Thymus (tissue), 11 donors: ENCODE measurements at regions not wholly inside any gene's neighbourhood (a gene's known extent, or its start where the extent isn't known, plus 50 kb on each side); places are given as distances from the start of the nearest gene placed in this dataset.
"Not testable (repeated sequence)": the region's sequence is repeated elsewhere in the genome, so short reads cannot be mapped to it uniquely, and the experiment has no call there.

Source experiments
- DNase-seq, 9 donors: peaks; one replicate each; pipeline ENCODE4 v3.0.0-alpha.2; 2013; ENCODE audit warnings: low spot score in 9 of 9, low read depth in 6 of 9, missing footprints in 1 of 9
- H3K27ac ChIP-seq, 2 donors: one replicate each; pipeline ENCODE4 v1.5.1; 2013; ENCODE audit warnings: control low read depth in 1 of 2, low read depth in 1 of 2, low read length in 1 of 2, mild to moderate bottlenecking in 1 of 2, moderate library complexity in 1 of 2
- H3K27me3 ChIP-seq, 2 donors: one replicate each; pipeline ENCODE4 v1.5.1; 2013; ENCODE audit warnings: low read length in 1 of 2; ENCODE audit not compliant: control insufficient read depth in 2 of 2, insufficient read depth in 1 of 2
- H3K36me3 ChIP-seq, 2 donors: one replicate each; pipeline ENCODE4 v1.5.1; 2013; ENCODE audit warnings: low read length in 1 of 2, mild to moderate bottlenecking in 1 of 2, moderate library complexity in 1 of 2; ENCODE audit not compliant: control insufficient read depth in 2 of 2, insufficient read depth in 2 of 2
- H3K4me1 ChIP-seq, 2 donors: one replicate each; pipeline ENCODE4 v1.5.1; 2013; ENCODE audit warnings: low read length in 2 of 2; ENCODE audit not compliant: control insufficient read depth in 2 of 2, insufficient read depth in 2 of 2
- H3K4me3 ChIP-seq, 2 donors: one replicate each; pipeline ENCODE4 v1.5.1; 2013; ENCODE audit warnings: low read length in 2 of 2, control low read depth in 1 of 2, mild to moderate bottlenecking in 1 of 2
- H3K9me3 ChIP-seq, 2 donors: one replicate each; pipeline ENCODE4 v1.5.1; 2013; ENCODE audit warnings: low read length in 1 of 2, mild to moderate bottlenecking in 1 of 2; ENCODE audit not compliant: control insufficient read depth in 2 of 2, insufficient read depth in 1 of 2
- WGBS: extraction: QIAGEN DNeasy Blood & Tissue Kit; methylation state at CpG from one replicate; pipeline ENCODE4 v1.1.7; 2013; 5-methylcytosine and 5-hydroxymethylcytosine counted together
- donor health status: healthy.

- H3K9me3 ChIP-seq = no peaks in the 10 kb centered on the region
- no peak overlapping the region for H3K4me3 ChIP-seq
- peak in 2 of 9 donors; percentile 1 to 9 for DNase-seq
- H3K27me3 ChIP-seq = no peaks in the 10 kb centered on the region
- H3K4me1 ChIP-seq = no peaks in the 10 kb centered on the region
- no peak overlapping the region for H3K27ac ChIP-seq
- 39% methylated on average over 5 of the region's 5 CpGs for WGBS
- no peaks in the 10 kb centered on the region for H3K36me3 ChIP-seq
Measured at GRCh38 chr2:75896779-75897366, 186.2 kb upstream of the GCFC2 start.

GRCh38 chr2:75894170-75894569 is 183.5 kb upstream of the GCFC2 start:
- Histone ChIP-seq H3K4me3 (no peak overlapping the region), H3K27ac (no peak overlapping the region), H3K27me3 (no peaks in the 10 kb centered on the region), H3K9me3 (no peaks in the 10 kb centered on the region), H3K36me3 (no peaks in the 10 kb centered on the region), H3K4me1 (no peaks in the 10 kb centered on the region)
- WGBS = 84% methylated on average over 1 of the region's 1 CpG
- no peak for DNase-seq

GRCh38 chr2:75892490-75892889 is 181.8 kb upstream of the GCFC2 start:
- no peaks in the 10 kb centered on the region for H3K4me1 ChIP-seq
- 85% methylated on average over 2 of the region's 2 CpGs for WGBS
- no peaks in the 10 kb centered on the region for H3K27me3 ChIP-seq
- H3K4me3 ChIP-seq = no peak overlapping the region
- H3K9me3 ChIP-seq = no peaks in the 10 kb centered on the region
- no peaks in the 10 kb centered on the region for H3K36me3 ChIP-seq
- DNase-seq = no peak
- no peak overlapping the region for H3K27ac ChIP-seq

GRCh38 chr2:75882530-75882929 is 171.8 kb upstream of the GCFC2 start:
- no peaks in the 10 kb centered on the region for H3K9me3 ChIP-seq
- H3K27me3 ChIP-seq = no peaks in the 10 kb centered on the region
- H3K4me3 ChIP-seq = no peak overlapping the region
- WGBS = 92% methylated on average over 2 of the region's 2 CpGs
- no peak overlapping the region for H3K27ac ChIP-seq
- no peaks in the 10 kb centered on the region for H3K36me3 ChIP-seq
- H3K4me1 ChIP-seq = no peaks in the 10 kb centered on the region
- DNase-seq = no peak

- 95% methylated on average over 7 of the region's 7 CpGs for WGBS
- not testable (repeated sequence) for H3K9me3 ChIP-seq, H3K27ac ChIP-seq, H3K36me3 ChIP-seq, DNase-seq, H3K4me1 ChIP-seq, H3K27me3 ChIP-seq, H3K4me3 ChIP-seq
Measured at GRCh38 chr2:75875606-75876005, 164.9 kb upstream of the GCFC2 start.

- not testable (repeated sequence) for DNase-seq, H3K4me3 ChIP-seq, H3K27me3 ChIP-seq, H3K27ac ChIP-seq, H3K9me3 ChIP-seq, H3K36me3 ChIP-seq, H3K4me1 ChIP-seq
- 97% methylated on average over 25 of the region's 25 CpGs for WGBS
Measured at GRCh38 chr2:75871762-75872614, 161.3 kb upstream of the GCFC2 start.

- WGBS = 80% methylated on average over 6 of the region's 6 CpGs
- H3K36me3 ChIP-seq = no peaks in the 10 kb centered on the region
Measured at GRCh38 chr2:75870651-75871137, 160.0 kb upstream of the GCFC2 start.

GRCh38 chr2:75870133-75870532 is 159.4 kb upstream of the GCFC2 start:
- DNase-seq = no peak
- WGBS = 55% methylated on average over 4 of the region's 4 CpGs

More at GRCh38 chr2:75870651-75871137, 160.0 kb upstream of the GCFC2 start:
- Histone ChIP-seq H3K27me3 (no peaks in the 10 kb centered on the region), H3K27ac (no peak overlapping the region), H3K4me3 (no peak overlapping the region), H3K4me1 (no peaks in the 10 kb centered on the region), H3K9me3 (no peaks in the 10 kb centered on the region)
- no peak for DNase-seq

GRCh38 chr2:75865702-75866101 is 155.0 kb upstream of the GCFC2 start:
- 91% methylated on average over 8 of the region's 8 CpGs for WGBS
- Histone ChIP-seq H3K36me3 (no peaks in the 10 kb centered on the region), H3K4me1 (no peaks in the 10 kb centered on the region), H3K9me3 (no peaks in the 10 kb centered on the region), H3K27ac (no peak overlapping the region), H3K4me3 (no peak overlapping the region), H3K27me3 (no peaks in the 10 kb centered on the region)
- no peak for DNase-seq

More at GRCh38 chr2:75870133-75870532, 159.4 kb upstream of the GCFC2 start:
- Histone ChIP-seq H3K36me3 (no peaks in the 10 kb centered on the region), H3K4me3 (no peak overlapping the region), H3K27ac (no peak overlapping the region), H3K4me1 (no peaks in the 10 kb centered on the region), H3K9me3 (no peaks in the 10 kb centered on the region), H3K27me3 (no peaks in the 10 kb centered on the region)
